Naive B cell (primary cell): ENCODE measurements at regions not wholly inside any gene's neighbourhood (a gene's known extent, or its start where the extent isn't known, plus 50 kb on each side); places are given as distances from the start of the nearest gene placed in this dataset.
"Not testable (repeated sequence)": the region's sequence is repeated elsewhere in the genome, so short reads cannot be mapped to it uniquely, and the experiment has no call there.

Experiments
- ATAC-seq, 2 donors: fragments of 150-1000 bp; cut with Tn5 transposase; 2 replicates each; pipeline ENCODE4 v1.10.0; 2021; ENCODE audit warnings: low read depth in 2 of 2, mild to moderate bottlenecking in 2 of 2, moderate library complexity in 2 of 2
- DNase-seq: peaks from one replicate; pipeline ENCODE4 v3.0.0; 2022
- H3K27ac Mint-ChIP-seq, 6 donors: one replicate each; pipeline ENCODE4 v1.8.0; 2020 to 2022; ENCODE audit warnings: mild to moderate bottlenecking in 6 of 6, mixed read lengths in 6 of 6, moderate library complexity in 5 of 6, inconsistent platforms in 2 of 6
- H3K27me3 Mint-ChIP-seq, 3 donors: one replicate each; pipeline ENCODE4 v1.8.0; 2021 to 2022; ENCODE audit warnings: mixed read lengths in 3 of 3, mild to moderate bottlenecking in 1 of 3
- H3K36me3 Mint-ChIP-seq, 2 donors: one replicate each; pipeline ENCODE4 v1.8.0; 2020 to 2022; ENCODE audit warnings: mixed read lengths in 2 of 2, inconsistent platforms in 1 of 2, mild to moderate bottlenecking in 1 of 2
- H3K4me1 Mint-ChIP-seq, 3 donors: one replicate each; pipeline ENCODE4 v1.8.0; 2020 to 2022; ENCODE audit warnings: mixed read lengths in 3 of 3, inconsistent platforms in 1 of 3, mild to moderate bottlenecking in 1 of 3, moderate library complexity in 1 of 3
- H3K4me3 Mint-ChIP-seq, 8 donors: one replicate each; pipeline ENCODE4 v1.8.0; 2020 to 2022; ENCODE audit warnings: mild to moderate bottlenecking in 8 of 8, mixed read lengths in 8 of 8, moderate library complexity in 8 of 8, inconsistent platforms in 2 of 8
- H3K9me3 Mint-ChIP-seq, 7 donors: one replicate each; pipeline ENCODE4 v1.8.0; 2020 to 2022; ENCODE audit warnings: mixed read lengths in 7 of 7, mild to moderate bottlenecking in 5 of 7, inconsistent platforms in 2 of 7, moderate library complexity in 1 of 7

- Mint-ChIP-seq H3K27ac (no peak overlapping the region), H3K4me1 (no peaks in the 10 kb centered on the region), H3K27me3 (peaks cover 5 to 8% (median 5%) of the 10 kb centered on the region in 3 donors), H3K36me3 (peaks cover 0 to 6% of the 10 kb centered on the region in 2 donors), H3K9me3 (peaks cover 0 to 7% (median 0%) of the 10 kb centered on the region in 7 donors), H3K4me3 (no peak overlapping the region)
- ATAC-seq (no peak), DNase-seq (no peak)
Measured at GRCh38 chr17:31609331-31609730, 217.9 kb downstream of the RAB11FIP4 start.

DNA sequence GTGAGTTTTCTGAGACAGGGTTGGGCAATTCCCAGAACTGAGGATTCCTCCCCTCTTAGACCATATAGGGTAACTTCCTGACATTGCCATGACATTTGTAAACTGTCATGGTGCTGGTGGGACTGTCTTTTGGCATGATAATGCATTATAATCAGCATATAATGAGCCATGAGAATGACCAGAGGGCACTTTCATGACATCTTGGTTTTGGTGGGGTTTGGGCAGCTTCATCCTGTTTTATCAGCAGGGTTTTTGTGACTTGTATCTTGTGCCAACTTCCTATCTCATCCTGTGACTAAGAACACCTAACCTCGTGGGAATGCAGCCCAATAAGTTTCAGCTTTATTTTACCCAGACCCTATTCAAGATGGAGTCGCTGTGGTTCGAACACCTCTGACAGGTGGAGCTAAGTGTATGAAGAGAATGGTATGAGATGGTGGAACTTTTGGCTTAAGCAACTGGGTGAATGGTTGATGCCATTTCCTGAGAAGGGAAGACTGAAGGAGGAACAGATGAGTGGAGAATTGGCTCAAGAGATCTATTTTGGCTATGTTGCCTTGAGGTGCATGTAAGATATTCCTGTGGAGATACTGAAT, 217.3 kb downstream of the RAB11FIP4 start:
- Mint-ChIP-seq H3K9me3 (peaks cover 0 to 7% (median 0%) of the 10 kb centered on the region in 7 donors), H3K27me3 (peaks cover 5 to 8% (median 5%) of the 10 kb centered on the region in 3 donors), H3K4me1 (no peaks in the 10 kb centered on the region), H3K4me3 (no peak overlapping the region), H3K36me3 (peaks cover 0 to 6% of the 10 kb centered on the region in 2 donors), H3K27ac (no peak overlapping the region)
- DNase-seq (no peak), ATAC-seq (no peak)

DNA sequence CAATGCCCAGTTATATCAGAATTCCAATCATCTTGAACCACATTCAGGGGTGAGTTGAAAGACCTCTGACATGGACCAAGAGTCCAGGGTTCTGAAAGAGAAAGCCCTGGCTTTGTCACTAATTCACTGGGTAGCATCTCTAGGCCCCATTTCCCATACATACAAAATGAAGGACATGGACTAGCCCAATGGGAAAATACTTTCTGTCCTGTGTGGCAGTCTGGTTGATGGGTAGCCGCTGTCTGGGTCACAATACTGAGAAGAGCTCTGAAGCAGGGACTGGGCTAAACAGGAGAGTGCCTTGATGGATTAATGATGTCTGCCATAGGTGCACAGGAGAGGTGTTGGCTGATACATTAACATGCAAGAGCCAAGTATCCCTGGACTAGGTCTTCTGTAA, 214.3 kb downstream of the RAB11FIP4 start:
- Mint-ChIP-seq H3K36me3 (no peaks in the 10 kb centered on the region), H3K27ac (no peak overlapping the region), H3K4me3 (no peak overlapping the region), H3K9me3 (no peaks in the 10 kb centered on the region), H3K4me1 (no peaks in the 10 kb centered on the region), H3K27me3 (peaks cover 0 to 8% (median 0%) of the 10 kb centered on the region in 3 donors)
- DNase-seq (no peak), ATAC-seq (no peak)

DNA sequence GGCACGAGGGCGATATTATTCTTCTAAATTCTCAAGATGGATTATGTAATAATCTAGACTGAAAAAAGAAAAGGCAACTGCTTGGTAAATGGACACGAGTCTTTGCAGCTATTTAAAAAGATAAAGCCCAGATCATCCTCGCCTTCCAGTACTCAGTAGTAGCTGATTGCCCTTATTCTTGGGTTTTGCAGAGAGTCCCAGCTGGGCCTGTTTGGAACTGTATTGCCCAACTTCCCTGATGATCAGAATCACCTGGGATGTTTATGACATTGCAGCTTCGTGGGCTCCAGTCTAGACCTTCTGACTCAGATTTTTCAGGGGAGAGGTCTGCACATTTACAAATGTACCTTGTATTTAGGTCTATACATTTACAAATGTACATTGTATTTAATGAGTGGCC, 213.5 kb downstream of the RAB11FIP4 start:
- Mint-ChIP-seq H3K4me3 (no peak overlapping the region), H3K36me3 (no peaks in the 10 kb centered on the region), H3K27ac (no peak overlapping the region), H3K9me3 (no peaks in the 10 kb centered on the region), H3K27me3 (peaks cover 0 to 8% (median 0%) of the 10 kb centered on the region in 3 donors), H3K4me1 (no peaks in the 10 kb centered on the region)
- DNase-seq (no peak), ATAC-seq (no peak)

DNA sequence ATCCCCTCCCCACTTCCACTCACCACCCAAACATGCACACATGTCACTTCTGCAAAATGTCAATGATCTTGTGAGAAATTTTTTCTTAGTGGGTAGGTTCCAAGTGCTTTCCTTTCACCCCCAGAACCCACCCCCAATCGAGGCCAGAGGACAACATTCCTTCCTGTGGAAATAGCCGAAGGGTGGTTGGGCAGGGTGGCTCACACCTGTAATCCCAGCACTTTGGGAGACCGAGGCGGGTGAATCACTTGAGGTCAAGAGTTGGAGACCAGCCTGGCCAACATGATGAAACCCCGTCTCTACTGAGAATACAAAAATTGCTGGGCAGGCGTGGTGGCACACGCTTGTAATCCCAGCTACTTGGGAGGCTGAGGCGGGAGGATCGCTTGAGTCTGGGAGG, 208.7 kb downstream of the RAB11FIP4 start:
- not testable (repeated sequence) for H3K27me3 Mint-ChIP-seq, H3K9me3 Mint-ChIP-seq, H3K4me3 Mint-ChIP-seq, H3K36me3 Mint-ChIP-seq, DNase-seq, ATAC-seq
- peak overlapping the region in 1 of 6 donors; percentile 57 for H3K27ac Mint-ChIP-seq
- H3K4me1 Mint-ChIP-seq = peaks cover 19 to 29% (median 26%) of the 10 kb centered on the region in 3 donors

DNA sequence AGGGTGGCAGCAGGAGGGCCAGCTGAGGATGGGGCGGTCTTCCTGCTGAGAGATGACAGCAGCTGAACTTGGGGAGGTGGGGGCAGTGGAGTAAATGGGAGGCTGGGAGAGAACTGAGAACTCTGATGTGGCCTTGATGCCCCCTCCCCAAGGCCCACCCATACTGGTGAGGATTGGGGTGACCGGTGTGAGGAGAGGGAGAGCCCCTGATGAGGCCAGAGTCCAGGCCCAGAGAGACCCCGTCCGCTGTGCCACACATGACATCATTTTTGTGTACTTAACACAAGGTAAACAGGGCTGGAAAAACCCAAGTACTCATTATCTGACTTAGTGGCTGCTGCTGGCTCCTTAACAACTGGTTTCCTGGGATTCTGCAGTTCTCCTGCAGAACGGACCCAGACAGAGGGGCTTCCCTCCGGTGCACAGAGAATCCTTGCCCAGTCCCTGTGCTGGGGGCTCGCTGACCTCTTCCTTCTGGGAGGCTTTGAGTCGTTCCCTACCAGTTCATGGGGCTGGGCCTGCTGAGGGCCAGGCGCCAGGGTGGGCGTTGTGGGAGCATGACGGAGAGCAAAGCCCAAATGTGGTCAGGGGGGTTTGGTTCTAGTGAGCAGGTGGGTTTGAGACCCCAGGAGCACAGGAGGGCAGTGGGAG, 207.6 kb downstream of the RAB11FIP4 start:
- H3K36me3 Mint-ChIP-seq = no peaks in the 10 kb centered on the region
- no peak overlapping the region for H3K4me3 Mint-ChIP-seq
- DNase-seq = no peak
- peaks cover 24 to 33% (median 26%) of the 10 kb centered on the region in 3 donors for H3K4me1 Mint-ChIP-seq
- no peaks in the 10 kb centered on the region for H3K9me3 Mint-ChIP-seq
- no peak for ATAC-seq
- H3K27me3 Mint-ChIP-seq = no peaks in the 10 kb centered on the region
- H3K27ac Mint-ChIP-seq = peak overlapping the region in 1 of 6 donors; percentile 89

GRCh38 chr17:31598399-31598782, 206.9 kb downstream of the RAB11FIP4 start:
- DNase-seq (no peak), ATAC-seq (no peak)
- peaks cover 24 to 33% (median 26%) of the 10 kb centered on the region in 3 donors for H3K4me1 Mint-ChIP-seq
- no peaks in the 10 kb centered on the region for H3K9me3 Mint-ChIP-seq
- peak overlapping the region in 1 of 6 donors; percentile 6 for H3K27ac Mint-ChIP-seq
- no peaks in the 10 kb centered on the region for H3K36me3 Mint-ChIP-seq
- H3K4me3 Mint-ChIP-seq = no peak overlapping the region
- no peaks in the 10 kb centered on the region for H3K27me3 Mint-ChIP-seq

GRCh38 chr17:31597646-31598398, 206.3 kb downstream of the RAB11FIP4 start:
- ATAC-seq (no peak), DNase-seq (no peak)
- Mint-ChIP-seq H3K36me3 (no peaks in the 10 kb centered on the region), H3K9me3 (no peaks in the 10 kb centered on the region), H3K4me3 (peak overlapping the region in 2 of 8 donors; percentile 6 to 25), H3K27ac (peak overlapping the region in 2 of 6 donors; percentile 16 to 62), H3K27me3 (no peaks in the 10 kb centered on the region), H3K4me1 (peaks cover 24 to 33% (median 26%) of the 10 kb centered on the region in 3 donors)

DNA sequence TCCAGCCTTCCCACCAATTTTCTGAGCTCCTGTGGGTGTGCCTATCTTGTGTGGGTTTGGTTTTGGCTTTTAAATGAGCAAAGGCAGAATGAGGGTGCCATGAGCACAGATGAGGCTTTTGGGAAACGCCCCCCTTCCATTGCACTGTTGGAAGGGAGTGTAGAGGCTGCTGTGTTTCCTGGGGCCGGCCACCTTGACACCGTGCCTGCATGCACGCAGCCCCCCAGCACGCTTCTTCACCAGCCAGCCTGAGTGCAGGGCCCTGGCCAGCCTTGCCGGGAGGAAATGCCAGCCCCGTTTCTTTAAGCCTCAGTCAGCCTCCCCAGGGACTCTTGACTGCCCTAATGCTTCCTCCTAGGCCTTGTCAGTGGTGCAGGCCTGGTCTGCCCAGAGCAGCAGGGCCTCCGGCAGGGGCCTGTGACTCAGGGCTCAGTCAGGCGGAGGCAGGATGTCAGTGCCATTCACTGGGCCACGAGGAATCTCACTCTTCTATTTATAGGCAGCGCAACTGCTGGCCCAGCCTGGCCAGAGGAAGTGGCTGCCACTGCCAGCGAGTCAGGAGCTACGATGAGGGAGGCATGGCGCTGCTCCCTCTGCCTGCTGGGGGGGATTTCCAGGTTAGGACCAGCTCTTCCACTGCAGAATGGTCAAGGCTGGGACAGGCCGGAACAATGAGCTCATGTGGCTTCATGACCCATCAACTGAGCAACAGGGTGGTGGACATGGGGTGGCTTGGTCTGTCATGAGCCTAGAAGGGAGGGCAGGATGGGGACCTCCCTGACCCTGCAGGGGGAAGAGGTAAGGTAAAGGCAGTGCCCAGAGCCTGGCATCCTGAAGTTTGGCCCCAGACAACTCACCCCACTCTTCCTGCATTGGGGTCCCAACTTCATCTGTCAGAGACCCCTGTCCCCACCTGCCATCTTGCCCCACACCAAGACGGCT, 205.2 kb downstream of the RAB11FIP4 start:
- Mint-ChIP-seq H3K27ac (peak overlapping the region; percentile 73 to 87 (median 85)), H3K4me3 (peak overlapping the region in 7 of 8 donors; percentile 32 to 86 (median 66)), H3K9me3 (no peaks in the 10 kb centered on the region), H3K27me3 (no peaks in the 10 kb centered on the region), H3K4me1 (peaks cover 24 to 33% (median 26%) of the 10 kb centered on the region in 3 donors), H3K36me3 (no peaks in the 10 kb centered on the region)
- ATAC-seq = peak; percentile 95 to 96
- DNase-seq = peak; percentile 52

- peak overlapping the region in 5 of 6 donors; percentile 73 to 88 (median 84) for H3K27ac Mint-ChIP-seq
- H3K36me3 Mint-ChIP-seq = no peaks in the 10 kb centered on the region
- ATAC-seq (no peak), DNase-seq (no peak)
- peaks cover 24 to 33% (median 26%) of the 10 kb centered on the region in 3 donors for H3K4me1 Mint-ChIP-seq
- no peaks in the 10 kb centered on the region for H3K27me3 Mint-ChIP-seq
- no peaks in the 10 kb centered on the region for H3K9me3 Mint-ChIP-seq
- H3K4me3 Mint-ChIP-seq = peak overlapping the region in 6 of 8 donors; percentile 42 to 86 (median 67)
Measured at GRCh38 chr17:31595666-31596381, 204.3 kb downstream of the RAB11FIP4 start.

DNA sequence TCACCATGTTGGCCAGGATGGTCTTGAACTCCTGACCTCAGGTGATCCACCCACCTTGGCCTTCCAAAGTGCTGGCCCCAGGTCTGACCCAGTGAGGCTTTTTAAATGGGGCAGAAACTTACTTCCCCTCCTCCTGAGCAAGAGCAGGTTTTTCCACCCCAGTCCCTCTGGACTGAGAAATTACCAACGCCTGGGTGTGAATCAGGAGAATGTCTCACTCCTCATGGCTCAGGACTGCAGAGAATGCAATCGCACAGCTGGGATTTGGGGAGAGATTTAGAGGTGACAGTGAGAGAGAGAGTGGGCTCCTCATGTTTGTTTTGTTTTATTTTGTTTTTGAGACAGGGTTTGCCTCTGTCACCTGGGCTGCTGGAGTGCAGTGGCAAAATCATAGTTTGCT, 203.6 kb downstream of the RAB11FIP4 start:
- Mint-ChIP-seq H3K27me3 (no peaks in the 10 kb centered on the region), H3K4me3 (no peak overlapping the region), H3K36me3 (no peaks in the 10 kb centered on the region), H3K4me1 (peaks cover 24 to 33% (median 26%) of the 10 kb centered on the region in 3 donors), H3K27ac (peak overlapping the region in 2 of 6 donors; percentile 19 to 59), H3K9me3 (no peaks in the 10 kb centered on the region)
- ATAC-seq (no peak), DNase-seq (no peak)

- Mint-ChIP-seq H3K27me3 (no peaks in the 10 kb centered on the region), H3K9me3 (no peaks in the 10 kb centered on the region), H3K27ac (peak overlapping the region in 2 of 6 donors; percentile 42 to 89), H3K4me1 (peaks cover 24 to 33% (median 26%) of the 10 kb centered on the region in 3 donors), H3K4me3 (no peak overlapping the region), H3K36me3 (no peaks in the 10 kb centered on the region)
- ATAC-seq (no peak), DNase-seq (no peak)
Measured at GRCh38 chr17:31594416-31594815, 202.9 kb downstream of the RAB11FIP4 start.
